ENCODE measurements at regions not wholly inside any gene's neighbourhood (a gene's known extent, or its start where the extent isn't known, plus 50 kb on each side); places are given as distances from the start of the nearest gene placed in this dataset.
"Not testable (repeated sequence)": the region's sequence is repeated elsewhere in the genome, so short reads cannot be mapped to it uniquely, and the experiment has no call there.

GRCh38 chr15:62495670-62496614 is 330.9 kb upstream of the C2CD4B start:
- DNase-seq (ENCODE audit: extremely low read depth in 1 of 2, low read depth in 1 of 2) = no peak

GRCh38 chr15:62497356-62497755 is 332.3 kb upstream of the C2CD4B start:
- DNase-seq (ENCODE audit: extremely low read depth in 1 of 2, low read depth in 1 of 2) = no peak

DNA sequence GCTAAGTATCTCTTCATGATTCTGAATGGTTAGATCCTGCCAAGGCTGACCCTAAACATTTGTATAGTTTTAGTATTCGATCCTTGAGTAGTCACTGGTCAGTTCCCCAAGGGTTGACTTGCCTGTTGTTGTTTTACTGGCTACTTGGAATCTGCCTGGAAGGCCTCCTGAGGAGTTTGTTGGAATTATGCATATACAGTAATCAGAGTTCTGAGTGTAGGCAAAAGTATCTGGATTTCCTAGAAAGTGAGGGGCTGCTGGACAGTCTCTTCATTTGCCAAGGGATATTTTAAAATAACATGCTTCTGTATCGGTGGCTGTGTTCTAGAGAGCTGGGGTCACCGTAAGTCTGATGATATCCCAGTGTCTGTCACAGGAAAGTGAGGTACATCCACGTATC is 333.2 kb upstream of the C2CD4B start:
- DNase-seq (ENCODE audit: extremely low read depth in 1 of 2, low read depth in 1 of 2) = no peak

GRCh38 chr15:62498712-62499111 is 333.6 kb upstream of the C2CD4B start:
- DNase-seq (ENCODE audit: extremely low read depth in 1 of 2, low read depth in 1 of 2) = no peak

- no peak for DNase-seq (ENCODE audit: extremely low read depth in 1 of 2, low read depth in 1 of 2)
Observed at GRCh38 chr15:62500325-62500724, 335.2 kb upstream of the C2CD4B start.

DNA sequence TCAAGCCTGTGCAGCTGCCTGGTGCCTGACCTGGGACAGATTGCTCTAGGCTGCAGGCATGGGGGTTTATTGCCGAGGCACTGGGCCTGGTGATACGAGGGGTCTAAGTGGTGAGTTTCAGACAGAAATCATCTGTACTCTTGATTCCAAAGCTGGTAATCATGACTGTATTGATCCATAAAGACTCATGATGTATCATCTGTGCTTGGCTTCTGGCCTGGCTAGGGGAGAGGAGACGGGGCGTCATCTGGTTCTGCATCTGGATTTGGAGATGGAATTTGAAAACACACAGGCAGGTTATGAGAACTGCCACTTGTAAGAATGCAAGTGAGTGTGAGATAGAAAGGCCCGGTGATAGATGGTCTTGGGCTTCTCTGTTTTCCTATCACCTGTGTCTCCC is 337.4 kb upstream of the C2CD4B start:
- no peak for DNase-seq (ENCODE audit: extremely low read depth in 1 of 2, low read depth in 1 of 2)

GRCh38 chr15:62503451-62503850 is 338.4 kb upstream of the C2CD4B start:
- DNase-seq (ENCODE audit: extremely low read depth in 1 of 2, low read depth in 1 of 2) = no peak

DNA sequence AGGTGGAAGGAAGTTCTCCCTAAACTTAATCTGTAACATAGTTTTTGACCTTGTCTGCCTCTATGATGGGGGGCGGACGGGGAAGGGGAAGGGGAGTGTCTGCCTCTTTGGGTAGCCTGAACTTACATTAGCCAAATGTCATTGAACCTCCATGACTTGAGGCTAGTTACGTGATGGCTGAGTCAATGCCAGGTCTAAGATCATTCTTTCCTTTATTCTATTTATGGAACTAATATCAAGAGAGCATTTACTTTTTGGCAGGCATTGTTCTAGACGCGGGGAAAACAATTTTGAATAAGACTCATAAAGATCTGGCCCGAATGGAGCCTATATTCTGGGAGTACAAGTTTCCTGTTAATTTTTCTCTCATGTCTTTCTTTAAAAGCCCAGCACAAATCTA is 340.7 kb upstream of the C2CD4B start:
- DNase-seq (ENCODE audit: extremely low read depth in 1 of 2, low read depth in 1 of 2) = no peak

- DNase-seq (ENCODE audit: extremely low read depth in 1 of 2, low read depth in 1 of 2) = no peak
Observed at GRCh38 chr15:62506217-62506805, 341.2 kb upstream of the C2CD4B start.

- no peak for DNase-seq (ENCODE audit: extremely low read depth in 1 of 2, low read depth in 1 of 2)
Observed at GRCh38 chr15:62509395-62509958, 344.4 kb upstream of the C2CD4B start.

DNA sequence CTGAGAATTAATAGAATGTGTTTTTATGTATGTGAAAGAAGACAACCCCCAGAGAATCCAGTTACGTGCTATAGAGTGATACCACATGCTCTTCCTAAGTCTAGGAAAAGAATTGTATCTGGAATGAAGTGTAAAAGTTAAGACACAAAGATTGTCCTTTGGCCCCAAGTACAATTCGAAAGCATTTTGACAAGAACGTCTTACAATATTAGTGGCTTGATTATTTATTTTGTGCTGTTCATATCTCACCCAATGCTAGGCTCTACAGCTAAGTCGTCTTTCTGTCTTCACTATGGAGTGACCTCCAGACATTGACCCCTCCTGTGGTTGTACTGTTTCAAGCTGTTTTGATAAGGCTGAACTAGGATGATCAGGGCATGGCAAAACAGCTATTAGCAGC is 345.7 kb upstream of the C2CD4B start:
- DNase-seq (ENCODE audit: extremely low read depth in 1 of 2, low read depth in 1 of 2) = no peak

GRCh38 chr15:62512904-62513303 is 347.8 kb upstream of the C2CD4B start:
- DNase-seq (ENCODE audit: extremely low read depth in 1 of 2, low read depth in 1 of 2) = no peak

DNA sequence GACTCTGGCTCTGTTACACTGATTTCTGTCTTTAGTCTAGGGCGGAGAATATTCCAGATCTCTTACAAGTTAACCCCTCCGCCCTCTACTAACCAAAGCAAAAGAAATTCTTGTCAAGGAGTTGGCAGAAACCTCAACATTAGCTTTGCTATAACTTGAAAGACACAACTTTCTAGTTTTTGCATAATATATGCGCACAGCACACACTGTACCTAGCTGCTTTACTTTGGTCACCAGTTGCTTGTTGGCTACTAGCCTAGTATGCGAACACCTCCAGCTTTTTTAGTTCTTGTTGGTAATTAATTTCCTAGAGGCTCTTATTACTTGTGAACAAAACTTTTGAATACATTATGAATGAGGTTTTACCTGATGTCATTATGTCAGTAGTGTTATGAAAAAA is 348.8 kb upstream of the C2CD4B start:
- no peak for DNase-seq (ENCODE audit: extremely low read depth in 1 of 2, low read depth in 1 of 2)

DNA sequence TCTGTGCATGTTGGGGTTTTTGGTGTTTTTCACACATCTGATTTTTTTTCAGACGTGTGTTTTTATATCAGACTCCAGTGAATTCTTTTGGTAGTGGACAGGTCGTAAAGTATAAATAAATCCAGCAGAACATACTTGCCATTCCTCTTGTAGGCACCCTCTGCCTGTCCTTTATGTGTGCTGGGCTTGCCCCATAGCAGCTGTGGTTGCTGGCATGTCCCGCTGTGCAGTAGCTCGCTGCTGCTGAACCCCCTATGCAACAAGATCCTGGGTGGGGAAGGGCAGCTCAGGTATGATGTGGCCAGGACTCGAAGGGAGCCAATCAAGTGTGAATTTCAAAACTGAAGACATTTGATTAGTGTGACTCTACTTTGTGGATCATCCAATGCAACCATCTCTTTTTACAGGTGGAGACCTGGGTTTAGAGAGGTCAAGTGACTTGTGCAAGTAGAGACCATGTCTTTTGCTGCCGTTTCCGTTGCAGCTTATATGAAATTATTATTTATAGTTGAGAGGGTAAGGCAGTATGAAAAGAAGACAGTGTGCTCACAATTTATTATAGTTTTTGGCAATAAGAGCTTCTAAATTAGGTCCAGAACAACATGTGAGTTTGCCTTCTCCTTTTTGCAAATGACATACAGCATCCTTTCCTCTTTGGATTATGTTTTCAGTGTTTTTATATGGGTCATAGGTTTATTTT is 350.8 kb upstream of the C2CD4B start:
- no peak for DNase-seq (ENCODE audit: extremely low read depth in 1 of 2, low read depth in 1 of 2)

DNA sequence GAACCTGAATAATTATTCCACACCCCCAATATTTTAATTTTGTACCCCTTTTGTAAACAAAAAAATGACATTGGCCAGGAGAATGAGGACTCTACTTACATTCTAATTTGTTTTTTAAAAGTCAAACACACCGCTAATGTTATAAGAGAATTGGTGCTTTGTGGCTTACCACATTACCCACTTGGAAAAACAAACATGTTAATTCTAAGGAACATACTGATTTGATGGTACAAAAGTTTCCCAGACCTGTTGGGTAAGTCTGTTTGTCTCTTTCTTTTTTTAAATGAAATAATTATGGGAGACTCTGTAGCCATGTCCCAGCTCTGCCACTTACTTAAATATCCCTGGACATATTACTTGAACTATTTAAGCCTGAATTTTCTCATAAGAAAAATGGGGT is 352.5 kb upstream of the C2CD4B start:
- no peak for DNase-seq (ENCODE audit: extremely low read depth in 1 of 2, low read depth in 1 of 2)

- DNase-seq (ENCODE audit: extremely low read depth in 1 of 2, low read depth in 1 of 2) = not testable (repeated sequence)
Observed at GRCh38 chr15:62518666-62519065, 353.6 kb upstream of the C2CD4B start.

GRCh38 chr15:62519900-62520299 is 354.8 kb upstream of the C2CD4B start:
- DNase-seq (ENCODE audit: extremely low read depth in 1 of 2, low read depth in 1 of 2) = peak in 1 of 2 donors; percentile 8

DNA sequence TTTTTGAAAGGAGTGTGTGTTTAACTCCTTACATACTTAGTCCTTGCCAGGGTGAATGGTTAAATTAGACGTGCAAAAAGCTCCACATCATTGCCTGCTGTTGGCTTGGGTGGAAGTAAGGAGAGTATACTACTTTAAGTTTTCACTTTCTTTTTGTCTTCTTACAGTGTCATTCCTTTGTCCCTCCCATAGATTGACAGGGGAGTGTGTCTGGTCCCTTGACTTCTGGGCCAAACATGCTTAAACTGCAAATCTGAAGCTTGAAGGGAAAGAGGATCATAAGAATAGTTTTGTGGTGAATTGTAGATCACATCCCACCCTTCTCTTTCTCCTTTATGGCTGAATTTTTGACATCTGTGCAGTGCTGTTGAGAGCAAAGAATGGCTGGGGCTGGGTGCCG is 355.8 kb upstream of the C2CD4B start:
- no peak for DNase-seq (ENCODE audit: extremely low read depth in 1 of 2, low read depth in 1 of 2)

DNA sequence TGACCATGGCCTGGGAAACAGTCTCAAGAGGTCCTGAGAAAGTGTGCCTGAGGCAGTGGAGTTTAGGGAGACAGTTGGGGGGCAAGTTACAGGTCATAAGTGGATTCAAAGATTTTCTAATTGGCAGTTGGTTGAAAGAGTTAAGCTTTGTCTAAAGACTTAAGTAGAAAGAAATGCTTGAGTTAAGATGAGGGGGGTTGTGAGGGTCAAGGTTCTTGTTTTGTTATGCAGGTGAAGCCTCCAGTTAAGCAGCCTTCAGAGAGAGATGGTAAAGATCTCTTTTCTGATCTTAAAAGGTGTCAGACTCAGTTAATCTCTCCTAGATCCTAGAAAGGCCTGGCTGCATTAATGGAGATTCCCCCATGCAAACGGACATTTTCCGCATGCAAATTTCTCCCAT is 356.3 kb upstream of the C2CD4B start:
- no peak for DNase-seq (ENCODE audit: extremely low read depth in 1 of 2, low read depth in 1 of 2)

GRCh38 chr15:62524848-62525247 is 359.8 kb upstream of the C2CD4B start:
- no peak for DNase-seq (ENCODE audit: extremely low read depth in 1 of 2, low read depth in 1 of 2)

DNA sequence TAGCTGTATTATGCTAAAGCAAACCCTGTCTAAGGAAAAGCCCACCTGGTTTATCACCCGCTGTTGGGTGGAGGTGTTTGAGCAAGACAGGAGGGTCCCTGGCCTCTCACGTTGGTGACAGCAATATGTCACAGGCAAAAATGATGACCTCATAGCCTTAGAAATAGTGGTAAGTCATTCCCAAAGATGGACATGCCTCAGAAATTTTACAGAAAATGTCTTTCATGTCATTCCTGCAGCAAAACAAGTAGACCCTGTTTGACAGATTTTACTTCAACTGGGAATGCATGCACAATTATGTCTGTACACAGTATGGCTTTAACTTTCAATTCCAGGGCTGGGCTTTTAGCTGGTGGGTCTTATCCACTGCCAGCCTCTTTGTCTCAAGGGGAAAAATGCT is 362.3 kb upstream of the C2CD4B start:
- no peak for DNase-seq (ENCODE audit: extremely low read depth in 1 of 2, low read depth in 1 of 2)
